Osteoblast (primary cell): ENCODE measurements at regions not wholly inside any gene's neighbourhood (a gene's known extent, or its start where the extent isn't known, plus 50 kb on each side); places are given as distances from the start of the nearest gene placed in this dataset.

ENCODE experiments used
- DNase-seq: peaks from one replicate; pipeline ENCODE4 v3.0.0; 2011; ENCODE audit warnings: low spot score, mixed read lengths; ENCODE audit not compliant: insufficient read length; ENCODE audit errors: missing footprints
- H2AFZ ChIP-seq: 2 replicates; pipeline ENCODE4 v1.6.0; 2011; ENCODE audit warnings: mild to moderate bottlenecking, low read length
- H3K27ac ChIP-seq: 2 replicates; pipeline ENCODE4 v1.5.1; 2011; ENCODE audit warnings: mild to moderate bottlenecking, low read depth, low read length, moderate library complexity
- H3K27me3 ChIP-seq: 2 replicates; pipeline ENCODE4 v1.6.0; 2012; ENCODE audit warnings: mild to moderate bottlenecking, control low read depth, inconsistent platforms, low read length, moderate library complexity; ENCODE audit not compliant: insufficient read depth
- H3K36me3 ChIP-seq: 2 replicates; pipeline ENCODE4 v1.5.1; 2011; ENCODE audit warnings: mild to moderate bottlenecking, low read length, control low read depth, moderate library complexity; ENCODE audit not compliant: insufficient read depth
- H3K4me1 ChIP-seq: 2 replicates; pipeline ENCODE4 v1.5.1; 2011; ENCODE audit warnings: mild to moderate bottlenecking, low read length, control low read depth, moderate library complexity; ENCODE audit not compliant: insufficient read depth
- H3K4me2 ChIP-seq: 2 replicates; pipeline ENCODE4 v1.6.0; 2011; ENCODE audit warnings: mild to moderate bottlenecking, low read length; ENCODE audit not compliant: insufficient read depth
- H3K4me3 ChIP-seq: fragments of 200-600 bp; sonication (generic); 3 replicates; pipeline ENCODE4 v1.5.1; 2012; ENCODE audit warnings: mild to moderate bottlenecking, low read length, inconsistent platforms; ENCODE audit not compliant: insufficient read depth
- H3K79me2 ChIP-seq: 2 replicates; pipeline ENCODE4 v1.6.0; 2012; ENCODE audit warnings: mild to moderate bottlenecking, low read length, control low read depth, inconsistent platforms; ENCODE audit not compliant: insufficient read depth
- H3K9me3 ChIP-seq: 2 replicates; pipeline ENCODE4 v1.5.1; 2011; ENCODE audit warnings: low read depth, low read length, control low read depth
- H4K20me1 ChIP-seq: 2 replicates; pipeline ENCODE4 v1.6.0; 2012; ENCODE audit warnings: mild to moderate bottlenecking, low read length, control low read depth; ENCODE audit not compliant: insufficient read depth
- TF ChIP-seq, protein P1 (sequence below): IDR thresholded peaks from 2 replicates; pipeline ENCODE4 v1.5.1; 2011; ENCODE audit warnings: mild to moderate bottlenecking, low read depth, low read length, moderate library complexity; ENCODE audit errors: extremely low read depth

GRCh38 chr5:15002791-15003190, 131.2 kb upstream of the ANKH start:
- no peaks in the 10 kb centered on the region for H3K36me3 ChIP-seq
- H3K4me3 ChIP-seq: no peak overlapping the region
- H3K79me2 ChIP-seq: no peaks in the 10 kb centered on the region
- H3K4me1 ChIP-seq: peaks cover 27% of the 10 kb centered on the region
- DNase-seq: no peak
- no peak overlapping the region for H3K4me2 ChIP-seq
- no peak overlapping the region for H3K27ac ChIP-seq
- TF ChIP-seq, protein P1, sequence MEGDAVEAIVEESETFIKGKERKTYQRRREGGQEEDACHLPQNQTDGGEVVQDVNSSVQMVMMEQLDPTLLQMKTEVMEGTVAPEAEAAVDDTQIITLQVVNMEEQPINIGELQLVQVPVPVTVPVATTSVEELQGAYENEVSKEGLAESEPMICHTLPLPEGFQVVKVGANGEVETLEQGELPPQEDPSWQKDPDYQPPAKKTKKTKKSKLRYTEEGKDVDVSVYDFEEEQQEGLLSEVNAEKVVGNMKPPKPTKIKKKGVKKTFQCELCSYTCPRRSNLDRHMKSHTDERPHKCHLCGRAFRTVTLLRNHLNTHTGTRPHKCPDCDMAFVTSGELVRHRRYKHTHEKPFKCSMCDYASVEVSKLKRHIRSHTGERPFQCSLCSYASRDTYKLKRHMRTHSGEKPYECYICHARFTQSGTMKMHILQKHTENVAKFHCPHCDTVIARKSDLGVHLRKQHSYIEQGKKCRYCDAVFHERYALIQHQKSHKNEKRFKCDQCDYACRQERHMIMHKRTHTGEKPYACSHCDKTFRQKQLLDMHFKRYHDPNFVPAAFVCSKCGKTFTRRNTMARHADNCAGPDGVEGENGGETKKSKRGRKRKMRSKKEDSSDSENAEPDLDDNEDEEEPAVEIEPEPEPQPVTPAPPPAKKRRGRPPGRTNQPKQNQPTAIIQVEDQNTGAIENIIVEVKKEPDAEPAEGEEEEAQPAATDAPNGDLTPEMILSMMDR: no peak
- no peaks in the 10 kb centered on the region for H3K27me3 ChIP-seq
- H3K9me3 ChIP-seq: no peaks in the 10 kb centered on the region
- no peak overlapping the region for H2AFZ ChIP-seq
- no peaks in the 10 kb centered on the region for H4K20me1 ChIP-seq

GRCh38 chr5:15002173-15002572, 130.6 kb upstream of the ANKH start:
- TF ChIP-seq, protein P1: no peak
- DNase-seq: no peak
- no peak overlapping the region for H2AFZ ChIP-seq

GRCh38 chr5:15001517-15001916, 129.9 kb upstream of the ANKH start:
- DNase-seq: no peak
- no peaks in the 10 kb centered on the region for H3K9me3 ChIP-seq
- H3K36me3 ChIP-seq: no peaks in the 10 kb centered on the region
- H3K4me2 ChIP-seq: no peak overlapping the region
- no peaks in the 10 kb centered on the region for H3K27me3 ChIP-seq
- TF ChIP-seq, protein P1: no peak
- H3K27ac ChIP-seq: no peak overlapping the region
- H2AFZ ChIP-seq: peak overlapping the region; percentile 36
- H3K4me3 ChIP-seq: no peak overlapping the region
- H4K20me1 ChIP-seq: no peaks in the 10 kb centered on the region
- peaks cover 15% of the 10 kb centered on the region for H3K4me1 ChIP-seq
- no peaks in the 10 kb centered on the region for H3K79me2 ChIP-seq

More at GRCh38 chr5:15002173-15002572, 130.6 kb upstream of the ANKH start:
- H3K9me3 ChIP-seq: no peaks in the 10 kb centered on the region
- H3K4me3 ChIP-seq: no peak overlapping the region
- no peaks in the 10 kb centered on the region for H3K36me3 ChIP-seq
- H3K27ac ChIP-seq: no peak overlapping the region
- H4K20me1 ChIP-seq: no peaks in the 10 kb centered on the region
- no peaks in the 10 kb centered on the region for H3K79me2 ChIP-seq
- no peak overlapping the region for H3K4me2 ChIP-seq
- H3K27me3 ChIP-seq: no peaks in the 10 kb centered on the region
- peaks cover 21% of the 10 kb centered on the region for H3K4me1 ChIP-seq

GRCh38 chr5:14998491-14998890, 126.9 kb upstream of the ANKH start:
- Histone ChIP-seq H3K4me3 (no peak overlapping the region), H3K27me3 (no peaks in the 10 kb centered on the region), H3K36me3 (no peaks in the 10 kb centered on the region), H2AFZ (no peak overlapping the region), H3K4me2 (no peak overlapping the region), H3K79me2 (no peaks in the 10 kb centered on the region), H4K20me1 (no peaks in the 10 kb centered on the region), H3K27ac (no peak overlapping the region), H3K9me3 (no peaks in the 10 kb centered on the region), H3K4me1 (peaks cover 8% of the 10 kb centered on the region)
- DNase-seq: no peak
- TF ChIP-seq, protein P1: no peak
